ENCODE measurements at regions not wholly inside any gene's neighbourhood (a gene's known extent, or its start where the extent isn't known, plus 50 kb on each side); places are given as distances from the start of the nearest gene placed in this dataset.

DNA sequence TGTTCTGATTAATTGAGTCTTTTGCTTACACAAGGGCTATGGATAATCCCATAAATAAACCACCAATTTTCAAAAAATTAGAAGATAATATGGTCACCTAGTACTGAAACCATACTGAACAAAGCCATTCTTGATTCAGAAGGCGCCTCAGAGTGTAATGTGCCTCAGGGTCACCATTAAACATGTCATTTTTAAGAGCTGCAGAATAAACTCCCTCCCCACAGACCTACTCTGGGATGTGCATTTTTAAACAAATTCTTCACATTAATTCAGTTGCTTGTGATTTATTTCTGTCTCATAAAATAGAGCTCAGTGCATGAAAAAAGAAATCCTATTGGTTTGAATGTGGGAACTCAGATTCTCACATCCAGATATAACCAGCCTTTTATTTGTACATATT lies 202.1 kb upstream of the HEY2 start:
- no peaks in the 10 kb centered on the region for H3K79me2 ChIP-seq (ENCODE audit: insufficient read depth, low read length)
- H3K27me3 ChIP-seq (ENCODE audit: insufficient read depth, low read length): no peaks in the 10 kb centered on the region
- no peak overlapping the region for H2AFZ ChIP-seq (ENCODE audit: low read length)
- H4K20me1 ChIP-seq (ENCODE audit: insufficient read depth, low read length): no peaks in the 10 kb centered on the region
- H3K9me3 ChIP-seq (ENCODE audit: low read depth, low read length): no peaks in the 10 kb centered on the region
- TF ChIP-seq, protein P1, sequence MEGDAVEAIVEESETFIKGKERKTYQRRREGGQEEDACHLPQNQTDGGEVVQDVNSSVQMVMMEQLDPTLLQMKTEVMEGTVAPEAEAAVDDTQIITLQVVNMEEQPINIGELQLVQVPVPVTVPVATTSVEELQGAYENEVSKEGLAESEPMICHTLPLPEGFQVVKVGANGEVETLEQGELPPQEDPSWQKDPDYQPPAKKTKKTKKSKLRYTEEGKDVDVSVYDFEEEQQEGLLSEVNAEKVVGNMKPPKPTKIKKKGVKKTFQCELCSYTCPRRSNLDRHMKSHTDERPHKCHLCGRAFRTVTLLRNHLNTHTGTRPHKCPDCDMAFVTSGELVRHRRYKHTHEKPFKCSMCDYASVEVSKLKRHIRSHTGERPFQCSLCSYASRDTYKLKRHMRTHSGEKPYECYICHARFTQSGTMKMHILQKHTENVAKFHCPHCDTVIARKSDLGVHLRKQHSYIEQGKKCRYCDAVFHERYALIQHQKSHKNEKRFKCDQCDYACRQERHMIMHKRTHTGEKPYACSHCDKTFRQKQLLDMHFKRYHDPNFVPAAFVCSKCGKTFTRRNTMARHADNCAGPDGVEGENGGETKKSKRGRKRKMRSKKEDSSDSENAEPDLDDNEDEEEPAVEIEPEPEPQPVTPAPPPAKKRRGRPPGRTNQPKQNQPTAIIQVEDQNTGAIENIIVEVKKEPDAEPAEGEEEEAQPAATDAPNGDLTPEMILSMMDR (IDR thresholded peaks at IDR 0.05; ENCODE audit: extremely low read depth, low read depth, low read length): no peak
- no peak overlapping the region for H3K4me3 ChIP-seq (ENCODE audit: insufficient read depth, low read length)
- no peak overlapping the region for H3K4me2 ChIP-seq (ENCODE audit: insufficient read depth, low read length)
- no peak for DNase-seq (ENCODE audit: insufficient read length, low spot score, missing footprints)
- H3K4me1 ChIP-seq (ENCODE audit: insufficient read depth, low read length): no peaks in the 10 kb centered on the region
- no peak overlapping the region for H3K27ac ChIP-seq (ENCODE audit: low read depth, low read length)
- H3K36me3 ChIP-seq (ENCODE audit: insufficient read depth, low read length): no peaks in the 10 kb centered on the region

DNA sequence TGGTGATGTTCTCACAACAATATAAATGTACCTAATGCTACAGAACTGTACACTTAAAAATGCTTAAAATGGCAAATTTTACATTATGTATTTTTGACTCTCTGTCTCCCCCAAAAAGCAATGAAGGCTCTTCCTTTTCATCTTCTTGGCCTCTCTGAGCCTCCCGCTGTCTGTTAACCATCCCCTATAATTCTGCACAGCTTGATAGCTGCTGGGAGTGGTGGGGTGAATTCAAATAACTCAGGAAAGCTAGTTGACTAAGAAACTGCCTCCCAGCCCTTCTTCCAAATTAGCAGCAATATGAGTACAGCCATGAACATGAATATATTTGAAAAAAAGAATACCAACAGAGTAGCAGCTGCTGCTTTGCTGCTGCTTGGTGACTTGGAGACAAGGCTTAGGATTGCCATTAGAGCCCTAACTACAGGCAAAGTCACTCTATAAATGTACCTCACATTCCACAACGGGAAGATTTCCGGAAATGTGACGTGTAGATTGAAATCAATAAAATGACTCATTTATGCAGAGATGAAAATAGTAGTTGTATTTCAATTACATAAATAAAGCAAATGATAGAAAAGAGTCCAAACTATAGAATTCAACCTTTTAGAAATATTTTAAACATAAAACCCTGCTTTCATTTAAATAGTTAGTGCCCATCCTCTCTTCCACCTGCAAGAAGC lies 200.1 kb upstream of the HEY2 start:
- Histone ChIP-seq H3K36me3 (ENCODE audit: insufficient read depth, low read length) (no peaks in the 10 kb centered on the region), H3K4me3 (ENCODE audit: insufficient read depth, low read length) (no peak overlapping the region), H3K27me3 (ENCODE audit: insufficient read depth, low read length) (no peaks in the 10 kb centered on the region), H3K4me2 (ENCODE audit: insufficient read depth, low read length) (no peak overlapping the region), H3K79me2 (ENCODE audit: insufficient read depth, low read length) (no peaks in the 10 kb centered on the region), H3K4me1 (ENCODE audit: insufficient read depth, low read length) (no peaks in the 10 kb centered on the region), H4K20me1 (ENCODE audit: insufficient read depth, low read length) (no peaks in the 10 kb centered on the region), H3K27ac (ENCODE audit: low read depth, low read length) (no peak overlapping the region), H3K9me3 (ENCODE audit: low read depth, low read length) (no peaks in the 10 kb centered on the region), H2AFZ (ENCODE audit: low read length) (no peak overlapping the region)
- DNase-seq (ENCODE audit: insufficient read length, low spot score, missing footprints): no peak
- TF ChIP-seq, protein P1 (IDR thresholded peaks at IDR 0.05; ENCODE audit: extremely low read depth, low read depth, low read length): no peak

DNA sequence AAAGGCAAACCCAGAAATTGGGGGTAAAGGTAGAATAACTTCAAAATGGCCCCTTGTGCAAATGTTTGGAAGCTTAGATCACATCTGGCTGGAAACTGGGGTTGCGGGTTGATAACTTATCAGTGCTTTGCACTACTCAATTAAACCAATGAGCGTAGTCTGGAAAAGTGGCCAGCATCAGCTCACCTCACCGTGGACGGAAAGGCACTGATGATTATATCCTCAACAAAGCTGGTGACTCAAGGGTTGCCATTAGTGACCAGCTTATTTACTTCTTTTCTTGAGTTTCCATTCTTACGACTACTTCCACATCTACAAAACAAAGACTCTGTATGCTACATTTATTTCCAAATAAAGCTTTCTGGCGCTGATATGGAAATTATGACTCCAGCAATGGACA lies 198.5 kb upstream of the HEY2 start:
- TF ChIP-seq, protein P1 (IDR thresholded peaks at IDR 0.05; ENCODE audit: extremely low read depth, low read depth, low read length): no peak
- Histone ChIP-seq H3K4me2 (ENCODE audit: insufficient read depth, low read length) (no peak overlapping the region), H3K36me3 (ENCODE audit: insufficient read depth, low read length) (no peaks in the 10 kb centered on the region), H3K27ac (ENCODE audit: low read depth, low read length) (no peak overlapping the region), H3K4me3 (ENCODE audit: insufficient read depth, low read length) (no peak overlapping the region), H3K79me2 (ENCODE audit: insufficient read depth, low read length) (no peaks in the 10 kb centered on the region), H3K4me1 (ENCODE audit: insufficient read depth, low read length) (no peaks in the 10 kb centered on the region), H3K27me3 (ENCODE audit: insufficient read depth, low read length) (no peaks in the 10 kb centered on the region), H2AFZ (ENCODE audit: low read length) (no peak overlapping the region), H3K9me3 (ENCODE audit: low read depth, low read length) (no peaks in the 10 kb centered on the region), H4K20me1 (ENCODE audit: insufficient read depth, low read length) (no peaks in the 10 kb centered on the region)
- no peak for DNase-seq (ENCODE audit: insufficient read length, low spot score, missing footprints)

DNA sequence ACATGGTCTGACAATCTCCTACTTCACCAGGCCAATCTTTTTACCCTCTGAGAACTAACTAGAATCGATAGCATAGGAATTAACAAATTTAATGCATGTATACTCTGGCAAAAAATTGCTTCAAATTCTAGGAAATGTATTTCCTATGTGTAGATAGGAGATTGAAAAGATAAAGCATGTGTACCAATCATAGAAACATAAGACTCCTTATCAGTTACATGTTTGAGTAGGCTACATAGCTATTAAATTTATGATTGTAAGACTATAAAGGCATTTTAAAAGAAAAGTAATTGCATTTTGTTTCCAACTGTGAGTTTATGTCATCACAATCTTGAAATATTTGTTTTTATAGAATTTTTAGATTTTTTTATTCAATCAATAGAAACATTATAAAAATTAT lies 196.6 kb upstream of the HEY2 start:
- H3K4me3 ChIP-seq (ENCODE audit: insufficient read depth, low read length): no peak overlapping the region
- no peak overlapping the region for H3K27ac ChIP-seq (ENCODE audit: low read depth, low read length)
- no peaks in the 10 kb centered on the region for H3K36me3 ChIP-seq (ENCODE audit: insufficient read depth, low read length)
- H3K79me2 ChIP-seq (ENCODE audit: insufficient read depth, low read length): no peaks in the 10 kb centered on the region
- no peak for DNase-seq (ENCODE audit: insufficient read length, low spot score, missing footprints)
- no peak overlapping the region for H3K4me2 ChIP-seq (ENCODE audit: insufficient read depth, low read length)
- H3K9me3 ChIP-seq (ENCODE audit: low read depth, low read length): no peaks in the 10 kb centered on the region
- no peaks in the 10 kb centered on the region for H4K20me1 ChIP-seq (ENCODE audit: insufficient read depth, low read length)
- no peaks in the 10 kb centered on the region for H3K27me3 ChIP-seq (ENCODE audit: insufficient read depth, low read length)
- TF ChIP-seq, protein P1 (IDR thresholded peaks at IDR 0.05; ENCODE audit: extremely low read depth, low read depth, low read length): no peak
- no peak overlapping the region for H2AFZ ChIP-seq (ENCODE audit: low read length)
- no peaks in the 10 kb centered on the region for H3K4me1 ChIP-seq (ENCODE audit: insufficient read depth, low read length)
